K562 (cell line): ENCODE measurements at regions not wholly inside any gene's neighbourhood (a gene's known extent, or its start where the extent isn't known, plus 50 kb on each side); places are given as distances from the start of the nearest gene placed in this dataset.

Experiments
- ATAC-seq: fragments of 200-7000 bp; cut with Tn5 transposase; 3 replicates; pipeline ENCODE4 v1.9.1; 2020; ENCODE audit warnings: moderate library complexity
- BruUV-seq: library from RNA; stranded (reverse); fragments of 400-500 nt; replicated peaks from 2 replicates; lab custom pipeline; 2021; lab: Mats Ljungman, UMichigan
- CTCF ChIA-PET: fragments of 300-600 bp; formaldehyde crosslinking; extraction: SDS; loops from one replicate; lab custom pipeline; 2021; ENCODE audit warnings: low intra/inter-chr PET ratio; lab: Yijun Ruan, JAX
- POLR2A ChIA-PET: fragments of 300-600, 350-650 bp; sonication (Branson Sonifier 250); formaldehyde crosslinking; extraction: SDS; loops from one replicate; lab custom pipeline; 2021; ENCODE audit warnings: antibody characterized with exemption, inconsistent platforms; lab: Yijun Ruan, JAX
- DNase-seq, 4 experiments: peaks; one replicate each; pipeline versions ENCODE4 v3.0.0 to v3.0.0-alpha.2; 2011 to 2018; ENCODE audit warnings: low spot score in 3 of 4, mixed read lengths in 3 of 4; ENCODE audit errors: extremely low read depth in 1 of 4
- FAIRE-seq: peaks from 2 replicates; lab custom pipeline; 2011; peaks lifted over from hg19 to GRCh38; lab: Jason Lieb, UNC
- H2AFZ ChIP-seq: 2 replicates; pipeline ENCODE4 v1.6.0; 2011; ENCODE audit warnings: low read depth, low read length, control low read depth, inconsistent platforms
- H3K27ac ChIP-seq: fragments of 200-600 bp; 3 replicates; pipeline ENCODE4 v1.8.0; 2011; ENCODE audit warnings: low read depth, mild to moderate bottlenecking, control low read depth, inconsistent platforms, low read length, moderate library complexity, mixed read lengths; ENCODE audit errors: extremely low read depth
- H3K27me3 ChIP-seq, 2 experiments: fragments of 300-600 bp in 1 of 2; 2 replicates in 1 of 2; 3 replicates in 1 of 2; pipeline versions ENCODE4 v1.6.0 to v1.8.0; 2011; ENCODE audit warnings: inconsistent platforms in 2 of 2, low read length in 2 of 2, mild to moderate bottlenecking in 1 of 2, mixed read lengths in 1 of 2, moderate library complexity in 1 of 2; ENCODE audit not compliant: control insufficient read depth in 2 of 2, insufficient read depth in 2 of 2
- H3K36me3 ChIP-seq: fragments of 300-600 bp; 3 replicates; pipeline ENCODE4 v1.8.0; 2011; ENCODE audit warnings: mild to moderate bottlenecking, low read length, inconsistent platforms; ENCODE audit not compliant: control insufficient read depth, insufficient read depth
- H3K4me1 ChIP-seq, 2 experiments: fragments of 200-600 bp in 1 of 2; replicated peaks in 1 of 2; 2 replicates in 1 of 2; 3 replicates in 1 of 2; pipeline versions ENCODE4 v1.5.1 to v1.8.0; 2011; ENCODE audit warnings: inconsistent platforms in 2 of 2, low read length in 2 of 2, mild to moderate bottlenecking in 1 of 2, mixed read lengths in 1 of 2, moderate library complexity in 1 of 2; ENCODE audit not compliant: control insufficient read depth in 2 of 2, insufficient read depth in 2 of 2
- H3K4me2 ChIP-seq: 2 replicates; pipeline ENCODE4 v1.6.1; 2011; ENCODE audit warnings: low read length, control low read depth, inconsistent platforms, mixed read lengths; ENCODE audit not compliant: insufficient read depth
- H3K4me3 ChIP-seq: fragments of 200-600 bp; sonication (generic), shearing (Covaris generic); 2 replicates; pipeline ENCODE4 v1.5.1; 2016; ENCODE audit warnings: control low read depth, inconsistent platforms
- H3K79me2 ChIP-seq: fragments of 200-600 bp; 3 replicates; pipeline ENCODE4 v1.8.0; 2011; ENCODE audit warnings: low read length, inconsistent platforms; ENCODE audit not compliant: control insufficient read depth, insufficient read depth
- H3K9ac ChIP-seq, 2 experiments: 2 replicates each; pipeline versions ENCODE4 v1.6.0 to v1.6.1; 2011; ENCODE audit warnings: low read depth in 2 of 2, low read length in 2 of 2, control low read depth in 1 of 2, inconsistent platforms in 1 of 2, mild to moderate bottlenecking in 1 of 2, mixed read lengths in 1 of 2; ENCODE audit not compliant: insufficient read depth in 1 of 2
- H3K9me1 ChIP-seq: one replicate; pipeline ENCODE4 v1.6.0; 2011; ENCODE audit warnings: inconsistent platforms, mild to moderate bottlenecking, low read length, moderate library complexity; ENCODE audit not compliant: control insufficient read depth, insufficient read depth
- H3K9me3 ChIP-seq: replicated peaks from 2 replicates; pipeline ENCODE4 v1.5.1; 2011; ENCODE audit warnings: low read depth, low read length, inconsistent platforms; ENCODE audit not compliant: control insufficient read depth, insufficient read depth
- H4K20me1 ChIP-seq: replicated peaks from 2 replicates; pipeline ENCODE4 v1.6.1; 2011; ENCODE audit warnings: low read length, inconsistent platforms, mixed read lengths; ENCODE audit not compliant: control insufficient read depth, insufficient read depth
- ETV5 ChIP-seq: sonication (generic); formaldehyde crosslinking; IDR thresholded peaks from 2 replicates; pipeline ENCODE4 v1.4.0; 2020; ENCODE audit warnings: low read depth, mild to moderate bottlenecking, missing genetic modification reagents
- FOSL1 ChIP-seq: fragments of 200-800 bp; sonication (Bioruptor generic); conservative IDR thresholded peaks from 2 replicates; pipeline ENCODE4 v1.6.1; 2016; ENCODE audit warnings: missing genetic modification characterization, missing compliant biosample characterization
- MAFG ChIP-seq: fragments of 450-650 bp; conservative IDR thresholded peaks from 2 replicates; pipeline ENCODE4 v1.6.1; 2016; ENCODE audit warnings: missing genetic modification characterization, missing compliant biosample characterization
- RNF2 ChIP-seq: sonication (generic); IDR thresholded peaks from 2 replicates; pipeline ENCODE4 v1.6.1; 2016
- WGBS: fragments of 100-300 bp; shearing (Covaris generic); methylation state at CpG from one replicate; pipeline ENCODE4 v1.1.6; 2016; ENCODE audit warnings: low coverage, mixed read lengths; ENCODE audit not compliant: insufficient coverage; ENCODE audit errors: missing lambda C conversion rate; 5-methylcytosine and 5-hydroxymethylcytosine counted together
- in situ Hi-C: fragments of 300-500 bp; cut with MboI; formaldehyde crosslinking; loops from 4 replicates; pipeline ENCODE4 v1.15.0; 2018; ENCODE audit warnings: inconsistent platforms, mixed read lengths
- intact Hi-C: fragments of 100-400 bp; cut with micrococcal nuclease; formaldehyde crosslinking; loops from 2 replicates; pipeline ENCODE4 v1.14.2; 2022
- TF ChIP-seq, protein P1 (sequence below), 2 experiments: fragments of 450-650 bp in 1 of 2; sonication (generic) in 1 of 2; formaldehyde crosslinking in 1 of 2; IDR thresholded peaks in 1 of 2; conservative IDR thresholded peaks in 1 of 2; 2 replicates each; pipeline versions ENCODE4 v1.6.1 to v1.8.1; 2016 to 2023; ENCODE audit warnings: mild to moderate bottlenecking in 2 of 2, moderate library complexity in 2 of 2, inconsistent platforms in 1 of 2, missing genetic modification reagents in 1 of 2

- no TSS peak for BruUV-seq
- no peaks in the 10 kb centered on the region for H3K36me3 ChIP-seq
- no peaks in the 10 kb centered on the region for H3K9me1 ChIP-seq
- no peaks in the 10 kb centered on the region for H3K4me1 ChIP-seq
- H3K27me3 ChIP-seq: peaks cover 17 to 21% of the 10 kb centered on the region in 2 experiments; a peak in 4 of 5 replicates
- H3K9ac ChIP-seq: no peak overlapping the region
- WGBS: 5% methylated on average over 2 of the region's 2 CpGs
- no peaks in the 10 kb centered on the region for H4K20me1 ChIP-seq
- in situ Hi-C loops (no loop called here), intact Hi-C loops (no loop called here)
- ChIA-PET CTCF (no interaction called here), POLR2A (no interaction called here)
- TF ChIP-seq, protein P1, sequence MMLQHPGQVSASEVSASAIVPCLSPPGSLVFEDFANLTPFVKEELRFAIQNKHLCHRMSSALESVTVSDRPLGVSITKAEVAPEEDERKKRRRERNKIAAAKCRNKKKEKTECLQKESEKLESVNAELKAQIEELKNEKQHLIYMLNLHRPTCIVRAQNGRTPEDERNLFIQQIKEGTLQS (IDR thresholded peaks at IDR 0.05): peak; percentile 39; the same call in 1 of the 2 replicates
- TF ChIP-seq, protein P1 (CRISPR knock-in tag; conservative IDR thresholded peaks at IDR 0.05): no peak
- TF ChIP-seq MAFG (tag): peak; percentile 52; the same call in 1 of the 2 replicates
- TF ChIP-seq ETV5: no peak
- peak; percentile 66 for TF ChIP-seq FOSL1 (tag)
- H2AFZ ChIP-seq: no peak overlapping the region
- ATAC-seq: no peak
- no peak for DNase-seq
- H3K79me2 ChIP-seq: no peaks in the 10 kb centered on the region
- no peak for FAIRE-seq
- no peak overlapping the region for H3K4me2 ChIP-seq
- H3K27ac ChIP-seq: no peak overlapping the region
- H3K9me3 ChIP-seq: no peaks in the 10 kb centered on the region
- H3K4me3 ChIP-seq: no peak overlapping the region
Measured at GRCh38 chr21:35635261-35635660, 425.1 kb downstream of the SETD4 start.

DNA sequence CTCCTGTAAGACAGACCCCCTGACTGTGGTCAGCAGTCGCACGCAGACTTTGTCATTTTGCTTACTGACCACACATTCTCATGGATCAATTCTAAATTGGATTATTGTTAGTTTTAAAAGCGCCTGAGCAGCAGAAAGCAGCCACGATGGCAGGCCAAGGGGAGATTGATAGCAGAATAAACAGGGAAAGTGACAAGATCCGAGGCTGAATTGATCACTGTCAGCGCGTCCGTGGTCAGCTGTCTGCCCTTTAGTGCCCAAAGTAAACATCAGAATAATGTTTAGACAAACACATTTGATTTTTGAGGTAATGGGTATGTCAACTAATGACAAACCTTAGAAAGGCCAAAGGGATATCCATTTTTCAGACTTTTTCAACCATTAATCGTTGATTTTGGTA, 426.8 kb downstream of the SETD4 start:
- ATAC-seq: no peak
- 4% methylated on average over 9 of the region's 9 CpGs for WGBS

More for the DNA sequence above, 426.8 kb downstream of the SETD4 start:
- Histone ChIP-seq H4K20me1 (no peaks in the 10 kb centered on the region), H3K79me2 (no peaks in the 10 kb centered on the region), H3K4me3 (no peak overlapping the region), H3K27ac (no peak overlapping the region), H3K36me3 (no peaks in the 10 kb centered on the region), H2AFZ (no peak overlapping the region), H3K4me1 (no peaks in the 10 kb centered on the region), H3K9ac (no peak overlapping the region), H3K4me2 (no peak overlapping the region), H3K9me1 (no peaks in the 10 kb centered on the region), H3K9me3 (no peaks in the 10 kb centered on the region), H3K27me3 (peaks cover 17 to 21% of the 10 kb centered on the region in 2 experiments; a peak in 4 of 5 replicates)
- intact Hi-C loops: no loop called here
- CTCF ChIA-PET: no interaction called here
- DNase-seq (no peak), FAIRE-seq (no peak)
- in situ Hi-C loops: no loop called here
- no TSS peak for BruUV-seq
- POLR2A ChIA-PET: no interaction called here
- TF ChIP-seq RNF2 (peak; percentile 41; the same call in 1 of the 2 replicates), FOSL1 (tag) (no peak)
